Endothelial cell of hepatic sinusoid (primary cell): ENCODE measurements at regions not wholly inside any gene's neighbourhood (a gene's known extent, or its start where the extent isn't known, plus 50 kb on each side); places are given as distances from the start of the nearest gene placed in this dataset.
"Not testable (repeated sequence)": the region's sequence is repeated elsewhere in the genome, so short reads cannot be mapped to it uniquely, and the experiment has no call there.

ENCODE experiments used
- in situ Hi-C: cut with HindIII; loops from 2 replicates; pipeline ENCODE4 v1.10.0; 2017; ENCODE audit warnings: low sequenced_read_pairs

DNA sequence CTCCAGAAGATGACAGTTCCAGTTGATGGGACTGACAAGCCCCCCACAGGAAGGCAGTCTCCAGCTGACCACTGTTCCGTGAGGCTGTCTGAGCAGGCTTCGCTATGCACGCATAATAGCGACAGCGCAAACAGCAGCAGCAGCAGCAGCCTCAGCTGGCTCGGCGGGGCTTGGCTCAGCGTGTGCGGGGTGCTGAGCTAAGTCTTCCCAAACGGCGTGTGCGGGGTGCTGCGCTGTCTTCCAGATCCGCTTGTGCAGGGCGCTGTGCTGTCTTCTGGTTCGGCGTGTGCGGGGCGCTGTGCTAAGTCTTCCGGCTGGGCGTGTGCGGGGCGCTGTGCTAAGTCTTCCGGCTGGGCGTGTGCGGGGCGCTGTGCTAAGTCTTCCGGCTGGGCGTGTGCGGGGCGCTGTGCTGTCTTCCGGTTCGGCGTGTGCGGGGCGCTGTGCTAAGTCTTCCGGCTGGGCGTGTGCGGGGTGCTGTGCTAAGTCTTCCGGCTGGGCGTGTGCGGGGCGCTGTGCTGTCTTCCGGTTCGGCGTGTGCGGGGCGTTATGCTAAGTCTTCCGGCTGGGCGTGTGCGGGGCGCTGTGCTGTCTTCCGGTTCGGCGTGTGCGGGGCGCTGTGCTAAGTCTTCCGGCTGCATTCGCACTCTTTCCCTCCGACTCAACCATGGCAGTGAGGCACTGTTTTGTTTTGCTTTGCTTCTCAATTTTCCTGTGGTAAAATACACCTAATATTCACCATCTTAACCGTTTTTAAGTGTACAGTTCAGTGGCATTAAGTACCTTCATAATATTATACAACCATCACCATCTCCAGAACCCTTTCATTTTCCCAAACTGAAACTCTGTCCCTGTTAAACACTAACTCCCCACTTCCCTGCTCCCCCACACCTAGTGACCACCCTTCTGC lies 156.1 kb downstream of the BMP7 start:
- in situ Hi-C loops, result not testable (repeated sequence)

DNA sequence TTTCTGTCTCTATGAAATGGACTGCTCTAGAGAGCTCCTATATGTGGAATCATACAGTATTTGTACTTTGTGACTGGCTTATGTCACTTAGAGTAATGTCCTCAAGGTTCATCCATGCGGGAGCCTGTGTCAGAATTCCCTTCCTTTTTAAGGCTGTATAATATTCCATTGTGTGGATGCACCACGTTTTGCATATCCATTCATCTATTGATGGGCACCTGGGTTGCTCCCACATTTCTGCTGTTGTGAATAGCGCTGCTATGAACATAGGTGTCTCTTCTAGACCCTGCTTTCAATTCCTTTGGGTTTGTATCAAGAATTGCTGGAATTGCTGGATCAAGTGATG lies 155.4 kb downstream of the BMP7 start:
- in situ Hi-C loops, result no loop called here

DNA sequence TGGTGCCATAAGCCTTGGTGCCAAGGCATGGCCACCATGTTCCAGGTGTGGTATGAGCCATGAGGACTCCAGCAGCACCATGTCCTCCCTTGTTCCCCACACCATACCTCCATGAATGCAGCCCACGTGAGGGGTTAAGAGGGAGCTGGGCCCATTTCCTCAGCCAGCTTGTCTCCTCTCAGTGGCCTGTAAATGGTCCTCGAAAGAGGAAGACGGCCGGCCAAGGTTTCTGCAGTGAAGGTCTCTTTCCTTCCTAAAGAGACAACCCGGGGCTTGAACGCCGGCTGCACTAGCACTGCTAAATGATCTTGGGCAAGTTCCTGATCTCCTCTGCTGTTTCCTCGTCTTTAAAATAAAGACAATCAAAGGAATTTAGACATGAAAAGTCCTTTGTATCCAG lies 154.0 kb downstream of the BMP7 start:
- in situ Hi-C loops, result no loop called here

DNA sequence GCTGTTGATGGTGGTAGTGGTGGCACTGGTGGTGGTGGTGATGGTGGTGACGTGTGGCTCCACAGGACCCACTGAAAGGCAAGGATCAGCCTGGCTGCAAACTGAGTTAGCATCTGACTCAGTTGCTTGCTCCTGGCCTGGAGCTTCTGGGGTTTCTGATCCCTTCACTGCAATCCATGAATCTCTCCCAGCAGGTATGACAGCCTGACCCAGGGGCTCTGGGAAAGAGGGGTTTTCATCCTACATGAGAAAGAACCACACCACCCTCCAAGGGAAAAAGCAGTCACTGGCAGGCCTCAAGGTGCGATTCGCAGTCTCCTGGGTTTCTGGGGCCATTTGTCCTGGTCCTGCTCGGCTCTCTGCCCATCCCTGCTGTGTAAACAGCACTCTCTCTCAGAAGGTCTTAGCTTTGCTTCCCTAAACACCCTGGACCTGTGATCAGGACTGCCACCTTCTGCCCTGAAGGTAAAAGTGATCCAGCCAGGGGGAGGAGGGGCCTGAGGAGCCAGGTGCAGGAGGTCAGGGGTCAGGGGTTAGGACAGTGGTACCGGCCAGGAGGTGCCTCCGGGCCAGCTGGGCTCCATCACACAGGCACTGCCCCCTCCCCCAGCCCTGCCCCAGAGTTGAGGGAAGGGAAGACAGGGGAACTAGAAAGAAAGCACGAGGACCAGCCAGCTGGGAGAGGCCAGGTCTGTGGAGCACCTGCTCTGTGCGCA lies 152.0 kb downstream of the BMP7 start:
- in situ Hi-C loops, result no loop called here

GRCh38 chr20:57117296-57117695 lies 149.1 kb downstream of the BMP7 start:
- in situ Hi-C loops, result no loop called here

GRCh38 chr20:57118107-57118769 lies 148.2 kb downstream of the BMP7 start:
- in situ Hi-C loops, result no loop called here
